Stimulated activated CD4-positive, alpha-beta T cell treated with anti-CD3 and anti-CD28 coated beads, Interleukin-2, amount 100 ng/mL, for 48 hours (primary cell): ENCODE measurements at regions not wholly inside any gene's neighbourhood (a gene's known extent, or its start where the extent isn't known, plus 50 kb on each side); places are given as distances from the start of the nearest gene placed in this dataset.
"Not testable (repeated sequence)": the region's sequence is repeated elsewhere in the genome, so short reads cannot be mapped to it uniquely, and the experiment has no call there.

ENCODE experiments used
- DNase-seq, 2 donors: peaks; one replicate each; pipeline ENCODE4 v3.0.0-alpha.2; 2020

DNA sequence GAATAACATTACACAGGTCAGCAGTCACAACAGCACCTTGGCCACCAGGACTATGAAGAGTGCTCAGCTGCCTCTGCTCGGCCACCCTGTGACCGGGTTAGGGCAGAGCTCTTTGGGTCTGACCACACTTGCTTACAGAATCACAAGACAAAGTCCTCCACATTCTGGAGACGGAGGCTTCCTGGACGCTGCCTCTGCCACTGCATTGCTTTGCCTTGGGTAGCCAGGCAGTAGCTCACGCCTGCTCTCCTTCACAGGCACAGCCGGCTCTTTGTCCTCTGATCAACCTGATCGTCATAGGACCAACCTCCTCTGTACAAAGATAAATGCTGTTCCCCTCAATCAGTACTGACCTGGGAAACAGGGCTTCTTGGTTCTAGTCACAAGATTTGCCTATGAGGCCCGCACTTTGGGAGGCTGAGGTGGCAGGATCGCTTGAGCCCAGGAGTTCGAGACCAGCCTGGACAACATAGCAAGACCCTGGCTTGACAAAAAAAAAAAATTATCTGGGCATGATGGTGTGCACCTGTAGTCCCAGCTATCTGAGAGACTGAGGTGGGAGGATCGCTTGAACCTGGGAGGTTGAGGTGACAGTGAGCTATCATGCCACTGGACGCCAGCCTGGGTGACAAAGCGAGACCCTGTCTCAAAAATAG lies 128.4 kb upstream of the IER5L start:
- DNase-seq: no peak

DNA sequence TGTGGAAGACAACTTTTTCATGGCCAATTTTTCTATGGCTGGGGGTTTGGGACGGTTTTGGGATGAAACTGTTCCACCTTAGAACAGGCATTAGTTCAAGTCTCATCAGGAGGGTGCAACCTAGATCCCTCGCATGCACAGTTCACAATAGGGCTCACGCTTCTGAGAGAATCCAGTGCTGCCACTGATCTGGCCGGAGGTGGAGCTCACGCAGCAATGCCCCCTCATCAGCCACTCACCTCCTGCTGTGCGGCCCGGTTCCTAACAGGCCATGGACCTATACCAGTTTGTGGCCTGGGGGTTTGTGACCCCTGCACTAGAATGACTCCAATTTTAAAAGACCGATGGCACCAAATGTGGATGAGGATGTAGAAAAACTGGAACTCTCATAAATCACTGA lies 127.2 kb upstream of the IER5L start:
- no peak for DNase-seq

DNA sequence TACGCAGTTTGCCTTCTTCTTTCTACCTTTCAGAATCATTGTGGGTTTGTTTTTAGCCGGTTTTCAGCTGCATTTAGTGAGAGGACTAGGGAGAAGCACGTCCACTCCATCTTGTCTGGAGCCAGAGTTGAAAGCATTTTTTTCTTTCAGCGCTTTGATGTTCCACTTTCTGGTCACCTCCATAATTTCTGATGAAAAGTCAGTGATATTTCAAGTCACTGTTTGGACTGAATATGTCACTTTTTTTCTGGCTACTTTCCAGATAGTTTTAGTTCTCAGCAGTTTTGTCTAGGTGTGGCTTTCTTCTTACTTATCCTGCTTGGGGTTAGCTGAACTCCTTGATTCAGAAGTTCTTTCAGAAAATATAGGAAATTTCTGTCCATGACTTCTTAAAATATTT lies 123.9 kb upstream of the IER5L start:
- DNase-seq: no peak

DNA sequence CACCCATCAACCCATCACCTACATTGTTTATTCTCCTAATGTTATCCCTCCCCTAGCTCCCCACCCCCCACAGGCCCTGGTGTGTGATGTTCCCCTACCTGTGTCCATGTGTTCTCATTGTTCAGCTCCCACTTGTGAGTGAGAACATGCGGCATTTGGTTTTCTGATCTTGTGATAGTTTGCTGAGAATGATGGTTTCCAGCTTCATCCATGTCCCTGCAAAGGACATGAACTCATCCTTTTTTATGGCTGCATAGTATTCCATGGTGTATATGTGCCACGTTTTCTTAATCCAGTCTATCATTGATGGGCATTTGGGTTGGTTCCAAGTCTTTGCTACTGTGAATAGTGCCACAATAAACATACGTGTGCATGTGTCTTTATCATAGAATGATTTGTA lies 118.1 kb upstream of the IER5L start:
- not testable (repeated sequence) for DNase-seq

DNA sequence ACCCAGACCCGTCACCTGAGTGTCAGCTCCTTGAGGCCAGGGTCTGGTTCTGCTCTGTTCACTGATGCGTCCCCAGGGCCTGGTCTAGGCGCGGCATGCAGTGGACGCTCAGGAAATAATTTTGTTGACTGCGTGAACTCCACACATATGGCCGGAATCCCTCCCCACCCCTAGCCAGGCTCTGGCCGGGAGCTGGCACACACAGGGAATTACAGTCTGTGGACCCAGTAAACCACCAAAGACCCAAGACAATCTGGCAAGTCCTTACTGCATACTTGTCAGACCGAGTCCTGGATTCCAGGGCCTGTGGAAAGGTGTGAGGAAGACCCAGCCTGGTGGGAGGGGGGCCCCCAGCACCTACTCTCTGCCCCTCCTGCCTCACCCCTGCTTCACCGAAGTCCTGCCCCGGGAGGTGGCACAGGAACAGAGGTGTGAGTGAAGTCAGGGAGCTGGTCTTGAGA lies 113.0 kb upstream of the IER5L start:
- DNase-seq: no peak

DNA sequence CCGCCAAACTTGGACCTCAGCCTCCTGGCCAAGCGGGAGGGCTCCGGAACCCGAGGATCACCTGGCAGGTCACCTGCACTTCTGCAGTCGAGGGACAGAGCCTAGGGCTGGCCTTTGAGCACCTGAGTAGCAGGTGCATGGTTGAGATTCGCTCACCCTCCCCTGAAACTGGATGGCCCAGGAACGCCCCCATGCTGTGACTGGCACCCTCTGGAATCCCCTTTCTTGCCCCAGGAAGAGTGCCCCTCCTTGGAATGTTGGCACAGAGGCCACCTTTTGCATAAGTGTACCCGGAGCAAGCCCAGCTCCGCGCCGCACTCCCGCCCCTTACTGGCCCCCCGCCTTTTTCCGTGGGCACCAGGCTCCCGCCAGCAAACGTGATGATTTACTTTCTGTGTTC lies 112.5 kb upstream of the IER5L start:
- DNase-seq: no peak

DNA sequence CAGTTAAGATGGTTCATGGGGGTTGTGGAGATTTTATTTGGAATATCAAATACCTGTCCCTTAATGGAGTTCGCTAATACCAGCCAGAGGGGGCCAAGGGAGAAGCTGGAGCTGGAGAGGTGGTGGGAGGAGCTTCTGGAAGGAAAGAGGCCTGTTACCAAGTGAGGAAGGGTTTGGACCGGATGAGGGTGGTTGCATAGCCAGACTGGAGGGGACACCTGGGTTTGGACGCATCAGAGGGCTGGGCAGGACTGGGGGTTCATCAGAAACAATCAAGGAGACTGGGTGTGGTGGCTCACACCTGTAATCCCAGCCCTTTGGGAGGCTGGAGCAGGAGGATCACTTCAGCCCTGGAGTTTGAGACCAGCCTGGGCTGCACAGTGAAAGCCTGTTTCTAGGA lies 111.8 kb upstream of the IER5L start:
- DNase-seq: no peak

DNA sequence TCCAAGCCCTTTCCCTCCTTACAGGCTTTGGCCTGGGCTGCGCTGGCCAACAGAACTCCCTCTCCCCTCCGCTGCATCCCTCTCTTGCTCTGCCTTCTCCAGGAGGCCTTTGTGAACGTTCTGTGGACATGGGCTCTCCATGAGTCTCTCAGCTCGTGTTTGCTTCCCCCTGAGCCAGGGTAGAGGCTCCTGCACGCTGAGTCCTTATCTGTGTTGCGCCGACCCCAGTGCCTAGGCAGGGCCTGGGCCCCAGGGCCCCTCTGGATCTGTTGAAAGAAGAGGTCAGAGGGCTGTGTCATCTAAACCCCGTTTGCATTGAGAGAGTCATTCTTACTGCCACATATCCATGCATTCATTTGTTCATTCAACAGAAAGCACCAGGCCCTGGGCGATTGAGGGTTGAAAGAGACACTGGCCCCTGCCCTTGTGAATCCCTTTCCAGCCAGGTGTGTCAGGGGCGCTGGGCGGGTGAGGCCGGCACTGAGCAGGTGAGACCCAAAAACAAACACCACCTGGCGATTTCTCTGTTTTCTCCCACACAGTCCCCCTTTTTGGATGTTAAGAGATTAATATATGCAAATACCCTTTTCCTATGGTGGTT lies 111.2 kb upstream of the IER5L start:
- no peak for DNase-seq

DNA sequence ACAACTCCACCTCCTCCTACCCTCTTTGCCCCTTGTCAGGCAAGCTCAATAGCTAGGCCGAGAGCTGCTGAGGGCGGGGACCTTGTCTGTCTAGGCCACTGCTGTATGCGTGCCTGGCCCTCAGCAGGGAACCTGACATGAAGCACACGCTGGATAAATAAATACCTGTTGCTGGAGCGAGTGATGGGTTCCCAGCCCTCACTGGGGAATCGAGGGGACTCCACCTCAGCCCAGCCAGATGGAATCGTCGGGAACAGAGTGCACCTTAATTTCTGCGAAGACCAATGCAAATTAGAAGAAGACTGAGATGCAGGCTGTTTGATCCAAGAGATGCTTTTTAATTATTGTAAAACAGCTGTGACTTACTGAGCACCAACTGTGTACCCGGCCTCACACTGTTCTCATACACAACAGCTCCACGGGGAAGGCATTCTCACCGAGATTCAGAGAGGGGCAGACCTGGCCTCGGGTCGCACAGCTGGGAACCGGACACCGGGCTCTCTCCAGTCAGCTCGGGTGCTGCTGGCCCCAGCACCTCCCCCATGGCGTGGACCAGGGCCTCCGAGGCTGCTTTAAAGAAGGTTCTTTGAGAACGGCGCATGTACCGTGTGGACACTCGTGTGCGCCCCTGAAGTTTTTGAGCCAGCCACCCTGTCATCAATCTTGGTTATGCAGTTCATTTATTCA lies 109.7 kb upstream of the IER5L start:
- no peak for DNase-seq

DNA sequence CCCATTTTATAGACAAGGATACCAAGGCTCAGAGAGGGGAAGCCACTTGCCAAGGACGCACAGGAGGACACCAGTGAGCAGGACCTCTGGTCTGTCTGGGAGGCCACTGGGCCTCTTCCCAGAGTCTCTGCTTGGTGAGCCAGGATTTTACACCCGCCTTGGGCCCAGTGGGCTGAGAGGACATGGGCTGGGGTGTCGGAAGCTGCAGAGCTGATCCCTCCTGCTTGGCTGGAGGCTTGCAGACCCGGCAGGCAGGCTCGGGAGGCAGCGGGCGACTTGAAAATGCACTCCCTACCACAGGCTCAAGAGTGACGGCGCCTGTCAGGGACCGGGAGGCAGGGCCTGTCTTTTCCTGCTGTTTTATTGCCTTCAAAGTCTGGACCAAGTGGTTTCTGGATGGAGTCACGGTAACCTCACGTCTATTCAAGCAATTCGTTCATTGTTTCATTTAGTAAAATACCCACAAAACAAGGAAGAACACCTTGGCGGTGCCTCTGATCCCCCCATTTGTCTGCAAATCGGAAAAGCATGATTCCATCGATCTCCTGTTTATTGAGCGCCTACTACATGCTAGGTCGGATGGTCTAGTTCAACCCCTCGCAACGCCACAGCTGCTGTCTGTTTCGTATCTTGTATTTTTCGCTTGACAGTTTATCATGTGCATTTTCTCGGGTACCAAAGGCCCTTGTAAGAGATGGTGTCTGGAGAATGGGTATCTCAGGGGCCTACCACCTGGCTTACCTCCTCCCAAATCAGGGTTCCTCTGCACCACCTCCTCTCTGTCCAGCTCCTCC lies 108.1 kb upstream of the IER5L start:
- DNase-seq: no peak

DNA sequence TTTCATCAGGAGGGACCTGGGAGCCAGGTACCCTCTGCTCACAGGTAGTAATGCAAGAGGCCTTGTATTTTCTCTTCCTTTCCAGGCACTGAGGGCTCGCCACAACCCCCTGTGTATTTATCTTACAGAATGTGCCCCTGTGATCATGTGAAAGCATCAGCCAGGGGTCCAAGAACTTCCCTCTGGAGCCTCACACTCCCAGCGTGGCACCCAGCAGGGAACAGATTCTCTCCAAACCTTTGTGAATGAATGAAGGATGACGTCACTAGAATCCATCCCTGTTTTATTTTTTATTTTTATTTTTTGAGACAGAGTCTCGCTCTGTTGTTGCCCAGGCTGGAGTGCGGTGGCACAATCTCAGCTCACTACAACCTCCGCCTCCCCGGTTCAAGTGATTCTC lies 107.3 kb upstream of the IER5L start:
- no peak for DNase-seq

DNA sequence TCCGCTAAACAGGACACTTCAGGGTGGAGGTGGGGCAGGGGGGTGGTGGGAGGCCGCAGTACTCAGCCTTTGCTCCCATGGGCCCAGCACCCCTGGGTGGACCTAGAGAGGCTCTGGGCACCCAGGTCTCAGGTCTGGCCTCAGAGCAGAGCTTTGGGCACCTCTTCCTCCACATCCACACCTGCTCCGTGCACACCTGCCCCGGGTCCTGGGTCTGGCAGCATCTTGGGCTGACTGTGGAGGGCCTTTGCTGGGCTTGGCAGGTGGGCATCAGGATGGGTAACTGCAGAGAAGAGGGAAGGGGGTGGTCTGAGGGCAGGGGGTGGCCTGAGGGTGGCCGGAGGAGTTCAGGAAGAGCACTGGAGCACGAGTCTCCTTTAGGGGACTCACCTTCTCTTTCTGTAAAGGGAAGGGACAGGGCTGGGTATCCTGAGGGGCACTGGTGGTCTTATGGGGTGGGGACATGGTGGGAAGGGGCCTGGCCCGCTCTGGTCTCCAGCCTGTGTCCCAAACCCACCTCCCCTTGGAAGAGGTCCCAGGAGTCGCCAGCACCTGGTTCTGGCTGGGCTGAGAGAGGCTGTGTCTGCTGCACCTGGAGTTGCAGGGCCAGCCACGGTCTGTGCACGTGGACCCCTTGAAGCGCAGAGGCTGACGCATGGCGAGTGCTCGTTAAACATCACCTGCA lies 106.7 kb upstream of the IER5L start:
- no peak for DNase-seq

DNA sequence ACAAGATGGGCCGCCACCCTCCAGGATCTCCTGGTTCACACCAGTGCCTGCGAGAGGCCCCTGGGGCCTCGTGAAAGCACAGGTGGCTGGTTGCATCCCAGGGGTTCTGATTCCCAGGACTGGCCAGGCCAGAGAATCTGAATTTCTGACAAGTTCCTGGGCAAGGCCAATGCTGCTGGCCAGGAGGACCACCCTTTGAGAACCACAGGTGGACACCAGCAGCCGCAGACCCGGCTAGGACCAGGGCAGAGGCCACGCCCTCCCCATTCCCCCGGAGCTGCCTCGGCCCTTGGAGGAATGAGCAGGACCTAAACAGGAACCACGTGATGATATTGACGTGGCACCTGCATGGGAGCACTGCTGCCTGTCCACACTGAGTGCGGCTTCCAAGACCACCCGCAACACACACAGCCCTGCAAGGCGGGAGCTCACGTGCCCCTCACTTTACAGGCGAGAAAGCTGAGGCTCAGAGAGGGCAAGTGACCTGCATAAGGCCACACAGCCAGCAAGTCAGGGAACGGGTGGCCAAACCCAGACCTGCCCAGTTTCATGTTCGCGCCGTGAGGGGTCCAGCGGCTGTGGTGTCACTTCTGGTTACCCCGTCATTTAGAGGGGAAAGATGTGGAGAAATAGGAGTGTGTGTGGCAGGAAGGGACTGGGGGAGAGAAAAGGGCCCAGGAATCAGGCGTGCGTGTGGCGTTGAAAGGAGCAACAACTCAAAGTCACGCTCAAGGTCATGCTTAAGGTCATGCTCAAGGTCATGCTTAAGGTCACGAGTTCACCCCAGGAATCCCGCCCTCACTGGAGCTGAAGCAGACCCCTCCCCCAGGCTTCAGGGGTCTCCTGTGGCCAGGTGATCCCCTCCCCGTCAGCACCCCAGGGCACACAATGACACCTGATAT lies 105.9 kb upstream of the IER5L start:
- DNase-seq: no peak

DNA sequence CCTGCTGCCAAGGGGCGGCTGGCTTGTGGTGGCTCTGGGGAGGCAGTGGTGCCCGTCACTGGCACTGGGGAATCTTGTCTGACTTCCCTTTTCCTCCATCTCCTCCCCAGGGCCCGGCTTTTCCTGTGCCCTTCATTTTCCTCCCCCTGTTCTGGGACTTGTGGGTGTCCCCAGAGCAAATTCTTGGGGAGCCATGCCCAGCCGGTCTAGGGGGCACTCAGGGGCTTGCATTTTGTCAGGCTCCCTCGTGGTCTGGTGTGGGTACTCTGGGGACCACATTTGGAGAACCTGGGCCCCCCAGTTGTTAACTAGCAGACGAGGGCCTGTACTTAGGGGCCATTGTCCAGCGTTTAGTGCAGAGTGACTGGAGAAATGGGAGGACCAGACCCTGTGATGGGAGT lies 105.2 kb upstream of the IER5L start:
- DNase-seq: no peak

DNA sequence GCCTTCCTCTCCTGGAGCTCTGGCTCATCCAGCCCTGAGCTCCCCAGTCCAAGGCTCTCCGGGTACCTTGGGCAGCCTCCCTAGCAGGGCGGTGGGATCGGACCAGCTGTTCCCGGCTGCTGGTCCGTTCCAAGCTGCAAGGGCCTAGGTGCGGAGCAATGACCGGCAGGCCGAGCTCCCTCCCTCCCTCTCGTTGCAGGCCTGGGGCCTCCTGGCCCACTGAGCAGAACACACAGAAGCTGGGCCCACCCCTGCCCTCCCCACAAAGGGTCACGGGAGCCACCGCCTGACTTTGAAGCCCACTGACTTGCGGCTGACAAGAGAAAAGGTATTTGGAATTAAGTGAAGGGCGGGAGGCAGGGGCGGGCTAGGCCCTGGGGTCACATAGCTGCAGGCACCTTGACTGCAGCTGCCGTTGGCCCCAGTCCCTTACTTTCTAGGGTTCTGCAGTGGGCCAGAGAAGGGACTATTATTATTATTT lies 104.7 kb upstream of the IER5L start:
- no peak for DNase-seq

DNA sequence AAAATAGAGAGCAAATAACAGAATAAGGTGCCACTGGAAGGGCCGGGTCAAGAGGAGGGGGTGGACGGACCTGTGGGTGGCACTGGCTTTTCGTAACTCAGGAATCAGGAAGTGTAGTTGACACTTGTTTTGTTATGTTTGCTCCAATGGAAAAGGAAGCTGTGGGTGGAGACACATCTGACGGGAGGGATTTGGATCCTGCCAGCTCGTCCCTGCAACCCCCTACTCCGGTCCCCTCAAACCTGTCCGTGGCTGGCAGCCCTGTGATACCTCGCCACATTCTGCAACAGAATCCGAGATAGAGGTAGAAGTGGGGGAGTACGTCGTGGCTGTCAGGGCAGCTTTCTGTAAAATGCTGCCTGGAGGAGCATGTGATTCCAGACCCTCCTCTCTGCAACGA lies 104.2 kb upstream of the IER5L start:
- DNase-seq: no peak

DNA sequence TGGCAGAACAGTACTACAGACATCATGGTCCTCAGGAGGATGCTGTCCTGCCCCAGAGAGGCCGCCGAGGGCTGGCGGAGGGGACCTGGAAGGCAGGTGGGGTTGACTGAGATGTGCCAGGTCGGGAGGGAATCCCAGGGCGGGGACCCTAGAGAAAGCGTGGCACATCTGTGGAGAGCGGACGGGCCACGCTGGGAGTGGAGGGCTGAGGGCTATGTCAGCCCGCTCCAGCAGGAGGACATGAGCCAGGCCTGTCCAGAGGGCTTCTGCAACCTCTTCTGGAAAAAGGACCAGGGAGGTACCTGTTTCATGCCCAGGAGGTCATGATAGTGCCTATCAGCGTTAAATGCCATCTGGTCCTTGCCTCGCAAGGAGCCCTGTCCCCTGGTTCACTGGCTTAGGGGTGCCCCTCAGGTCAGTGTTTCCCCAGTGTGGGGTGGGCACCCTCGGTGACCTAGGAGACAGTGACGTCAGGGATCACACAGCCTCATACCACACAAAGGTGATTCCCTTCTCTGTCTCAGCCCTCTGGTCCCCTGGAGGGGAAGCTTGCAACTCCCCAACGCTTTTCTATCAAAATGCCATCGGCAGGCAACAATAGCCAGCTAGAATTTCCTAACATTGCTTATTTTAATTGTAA lies 103.6 kb upstream of the IER5L start:
- no peak for DNase-seq

DNA sequence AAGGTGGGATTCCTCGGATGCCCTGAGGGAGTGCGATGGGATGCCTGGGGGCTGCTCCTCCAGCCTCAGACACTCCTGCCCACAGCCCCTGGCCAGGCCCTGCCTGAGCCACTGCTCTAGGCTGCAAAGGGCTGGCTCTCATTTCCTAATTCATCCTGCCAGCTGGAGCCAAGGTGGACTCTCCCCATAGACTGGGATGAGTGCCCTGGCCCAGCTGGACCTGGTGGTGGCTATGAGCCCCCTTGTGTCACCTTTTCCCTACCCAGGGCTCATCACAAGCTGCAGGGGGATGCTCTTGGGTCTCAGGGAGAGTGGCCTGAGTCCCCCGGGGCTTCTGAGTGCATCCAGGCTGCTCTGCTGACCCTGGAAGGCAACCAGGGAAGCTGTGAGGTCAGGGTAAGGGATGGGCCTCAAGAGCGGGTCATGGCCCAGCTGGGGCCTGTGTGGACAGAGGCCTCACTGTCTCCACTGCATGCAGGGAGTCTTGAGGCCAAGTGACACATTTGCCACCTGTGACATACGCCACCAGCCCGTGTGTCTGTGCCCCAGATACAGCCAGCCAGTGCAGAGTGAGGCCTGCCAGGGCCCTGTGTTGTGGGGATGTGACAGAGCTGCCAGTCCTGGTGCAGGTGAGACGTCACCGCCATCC lies 102.7 kb upstream of the IER5L start:
- DNase-seq: no peak

DNA sequence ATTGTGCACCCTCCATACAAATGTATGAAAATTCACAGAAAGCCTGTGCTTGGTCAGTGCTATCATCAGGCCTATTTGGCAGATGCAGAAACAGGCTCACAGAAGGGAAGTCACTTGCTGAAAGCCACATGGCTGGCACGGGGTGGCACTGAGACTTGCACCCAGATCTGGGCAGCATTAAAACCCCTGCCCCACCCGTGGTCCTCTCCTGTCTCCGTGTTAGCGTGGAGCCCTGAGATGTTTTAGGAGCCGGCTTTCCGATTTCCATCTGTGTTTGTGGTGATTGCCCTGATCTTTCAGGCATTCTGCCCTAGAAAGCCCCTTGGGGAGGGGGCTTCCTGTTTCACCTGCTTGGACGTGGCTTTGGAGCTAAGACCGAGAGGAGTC lies 102.2 kb upstream of the IER5L start:
- DNase-seq: no peak

DNA sequence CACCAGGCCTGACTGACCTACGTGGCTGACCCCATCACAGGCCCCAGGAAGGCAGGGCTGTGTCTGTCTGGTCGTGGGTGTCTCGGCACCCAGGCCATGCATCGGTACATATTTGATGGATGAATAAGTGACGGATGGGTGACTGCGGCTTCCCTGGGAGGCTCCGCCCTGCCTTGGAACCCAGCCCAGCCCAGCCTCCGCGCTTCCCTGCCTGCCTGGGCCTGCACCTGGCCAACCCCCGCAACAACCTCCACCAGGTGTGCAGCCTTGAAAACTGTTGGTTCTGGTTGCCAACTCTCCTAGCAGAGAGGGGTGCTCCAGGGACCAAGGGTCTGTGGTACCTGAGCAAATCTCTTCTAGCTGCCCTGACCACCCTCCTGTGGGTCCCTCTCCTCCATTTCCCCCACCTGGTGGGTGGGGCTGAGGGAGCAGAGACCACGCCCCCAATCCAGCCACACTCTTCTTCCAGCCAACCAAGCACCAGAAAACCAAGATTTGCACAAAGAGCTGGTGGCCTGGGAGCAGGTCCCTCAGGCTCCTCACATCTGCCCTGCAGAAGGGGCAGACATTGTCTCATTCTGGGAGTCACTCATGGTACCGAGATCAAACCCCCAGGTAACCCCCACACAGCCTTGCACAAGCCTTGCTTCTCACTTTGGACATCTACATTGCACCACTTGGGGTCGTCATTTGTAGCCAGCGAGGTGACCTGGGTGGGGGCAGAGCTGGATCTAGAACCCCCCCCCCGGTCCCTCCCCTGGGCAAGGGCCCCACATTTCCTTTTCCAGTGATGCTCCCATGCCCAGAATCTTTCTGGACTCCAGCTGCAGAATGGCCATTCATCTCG lies 100.6 kb upstream of the IER5L start:
- DNase-seq: no peak
